Hypothalamus (tissue), 51 donors: ENCODE measurements at regions not wholly inside any gene's neighbourhood (a gene's known extent, or its start where the extent isn't known, plus 50 kb on each side); places are given as distances from the start of the nearest gene placed in this dataset.

ENCODE experiments used
- DNase-seq, 51 donors: peaks; one replicate each; lab custom pipeline; 2025; lab: John Stamatoyannopoulos, UW

DNA sequence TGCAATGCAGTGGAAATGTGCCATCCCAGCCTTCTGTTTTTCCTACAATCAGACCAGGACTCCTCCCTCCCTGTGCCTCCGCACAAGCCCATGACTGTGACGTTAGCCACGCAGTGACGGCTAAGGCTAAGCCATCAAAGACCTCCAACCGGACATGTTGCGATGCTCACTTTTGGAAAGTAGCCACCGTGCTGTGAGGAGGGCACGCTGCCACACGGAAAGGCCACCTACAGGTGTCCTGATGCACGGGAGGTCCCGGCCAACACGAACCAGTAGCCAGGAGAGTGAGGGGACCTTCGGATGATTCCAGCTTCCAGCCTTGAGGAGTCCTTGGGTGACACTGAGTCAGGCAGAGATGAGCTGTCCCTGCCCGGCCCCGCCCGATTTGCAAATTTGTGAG, 53.9 kb downstream of the FOXL1 start:
- no peak for DNase-seq

DNA sequence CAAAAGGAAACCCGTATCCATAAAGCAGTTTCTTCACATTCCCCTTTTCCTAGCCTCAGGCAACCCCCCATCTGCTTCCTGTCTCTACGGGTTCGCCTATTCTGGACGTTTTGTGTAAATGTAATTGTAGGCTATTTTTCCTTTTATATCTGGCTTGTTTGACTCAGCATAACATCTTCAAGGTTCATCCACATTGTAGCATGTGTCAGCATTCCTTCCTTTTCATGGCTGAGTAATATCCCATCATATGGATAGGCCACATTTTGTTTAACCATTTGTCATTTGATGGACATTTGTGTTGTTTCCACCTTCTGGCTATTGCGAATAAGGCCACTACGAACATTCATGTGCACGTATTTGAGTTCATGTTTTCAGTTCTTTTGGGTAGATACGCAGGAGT, 54.6 kb downstream of the FOXL1 start:
- no peak for DNase-seq

DNA sequence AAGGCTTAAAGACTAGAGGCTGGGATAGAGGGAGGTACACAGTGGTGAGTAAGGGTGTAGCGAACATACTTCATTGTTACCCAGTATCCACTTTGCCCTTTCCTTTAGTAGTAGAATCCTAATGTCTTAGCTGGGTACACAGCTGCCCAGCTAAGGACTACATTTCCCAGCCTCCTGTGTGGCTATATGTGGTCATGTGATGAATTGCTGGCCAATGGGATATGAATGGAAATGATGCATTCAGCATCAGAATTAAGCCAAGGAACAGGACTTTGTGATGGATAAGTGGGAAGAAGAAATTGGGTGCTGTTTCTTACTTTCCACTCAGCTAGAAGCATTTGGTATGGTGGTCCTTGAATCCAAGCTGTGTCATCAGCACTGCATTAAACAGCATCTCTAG, 55.9 kb downstream of the FOXL1 start:
- DNase-seq: no peak

DNA sequence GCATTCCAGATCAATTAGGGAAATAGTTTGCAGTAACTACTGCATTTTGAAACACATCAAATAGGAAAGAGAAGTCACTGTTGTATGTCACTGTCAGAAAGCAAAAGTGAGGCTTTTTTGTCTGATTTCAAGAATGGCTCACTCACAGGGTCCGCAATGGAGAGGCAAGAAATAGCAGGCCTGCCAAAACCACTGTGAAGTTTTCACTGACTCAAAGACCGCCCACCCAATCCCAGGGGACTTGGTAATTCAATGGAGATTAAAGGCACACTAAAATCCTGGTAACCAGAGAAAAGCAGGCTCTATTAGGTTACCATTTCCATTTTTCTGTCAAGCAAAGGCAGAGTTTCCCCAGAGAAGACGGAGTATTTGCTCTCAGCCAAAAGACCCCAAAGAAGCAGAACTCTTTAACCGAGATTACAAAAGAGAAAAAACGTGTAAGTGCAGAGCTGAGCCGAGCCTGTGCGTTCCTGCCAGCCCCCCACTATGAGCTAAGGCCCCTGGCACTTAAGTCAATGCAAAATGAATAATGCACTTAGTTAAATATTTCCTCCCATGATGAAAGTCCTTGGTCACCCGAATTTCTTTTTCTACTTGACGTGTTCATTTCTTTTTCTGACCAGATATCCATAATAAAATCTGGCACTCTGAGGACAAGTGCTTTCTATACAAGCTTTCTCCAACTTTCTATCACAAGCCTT, 57.0 kb downstream of the FOXL1 start:
- DNase-seq: no peak

DNA sequence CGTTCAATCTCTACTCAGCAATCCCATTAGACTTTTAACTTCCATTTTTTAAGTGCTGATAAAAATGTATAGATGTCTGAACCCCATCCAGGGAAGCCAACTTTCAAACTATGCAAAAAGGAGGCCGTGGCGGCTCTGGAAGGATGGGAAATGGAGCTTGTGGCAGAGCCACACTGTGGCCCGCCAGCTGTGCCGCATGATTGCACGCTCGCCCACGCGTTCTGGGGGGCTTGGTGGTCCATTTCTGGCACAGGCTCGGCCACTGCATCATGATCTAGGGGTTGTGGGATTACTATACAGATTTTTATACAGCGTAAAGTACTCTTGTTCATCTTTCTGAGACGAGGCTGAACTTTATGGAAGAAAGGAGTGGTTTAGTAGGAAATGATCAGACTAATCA, 57.6 kb downstream of the FOXL1 start:
- no peak for DNase-seq

DNA sequence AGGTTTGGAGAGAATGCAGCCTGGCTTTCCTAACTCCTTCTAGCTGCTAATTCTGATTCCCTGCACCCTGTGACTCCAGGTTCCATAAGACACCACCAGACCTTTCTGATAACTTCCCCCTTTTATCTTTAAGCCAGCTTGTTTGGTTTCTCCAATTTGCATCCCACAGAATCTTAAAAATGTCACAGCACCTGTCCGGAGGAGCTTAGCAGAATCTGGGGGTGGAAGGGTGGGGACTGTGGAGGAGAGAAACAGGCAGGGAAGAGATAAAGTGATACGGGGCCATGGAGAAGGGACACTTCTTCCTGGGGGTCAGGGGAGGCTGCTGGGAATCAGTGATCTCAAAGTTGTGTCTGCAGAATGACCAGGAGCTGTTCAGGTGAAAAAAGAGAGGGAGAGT, 59.4 kb downstream of the FOXL1 start:
- no peak for DNase-seq

DNA sequence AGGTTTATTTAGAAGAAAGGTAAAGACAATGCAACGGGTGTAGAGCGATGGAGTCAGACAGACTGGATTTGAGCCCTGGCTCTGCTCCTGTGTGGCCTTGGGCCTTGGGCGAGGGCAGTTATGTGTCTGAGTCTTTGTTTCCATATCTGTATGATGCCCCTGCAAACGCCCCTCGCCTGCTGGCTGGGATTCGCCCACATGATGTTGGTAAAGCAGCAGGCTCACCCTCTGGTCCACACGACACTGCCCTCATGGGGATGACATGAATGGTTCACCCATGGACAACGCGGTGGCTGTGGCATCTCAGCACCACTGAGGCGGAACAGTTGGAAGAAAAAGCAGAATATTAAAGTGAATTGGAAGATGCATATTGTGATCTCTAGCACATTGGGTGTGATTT, 60.3 kb downstream of the FOXL1 start:
- no peak for DNase-seq

DNA sequence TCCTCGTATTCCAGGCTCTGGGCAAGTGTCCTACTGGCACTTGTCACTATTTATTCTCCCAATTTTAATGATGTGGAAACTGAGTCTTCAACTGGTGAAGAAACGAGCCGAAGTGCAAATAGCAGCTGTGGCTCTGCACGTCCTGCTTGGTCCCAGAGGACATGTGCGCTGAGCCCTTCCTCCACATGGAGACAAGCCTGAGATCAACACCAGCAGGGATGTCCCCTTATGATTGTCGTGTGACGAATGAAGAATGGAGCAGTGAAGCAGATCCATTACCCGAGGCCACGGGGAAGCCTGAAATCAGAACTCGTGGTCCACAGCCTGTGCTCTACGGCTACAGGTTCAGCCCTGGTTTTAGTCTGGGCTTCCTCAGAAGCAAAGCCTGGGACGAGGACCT, 61.0 kb downstream of the FOXL1 start:
- no peak for DNase-seq

DNA sequence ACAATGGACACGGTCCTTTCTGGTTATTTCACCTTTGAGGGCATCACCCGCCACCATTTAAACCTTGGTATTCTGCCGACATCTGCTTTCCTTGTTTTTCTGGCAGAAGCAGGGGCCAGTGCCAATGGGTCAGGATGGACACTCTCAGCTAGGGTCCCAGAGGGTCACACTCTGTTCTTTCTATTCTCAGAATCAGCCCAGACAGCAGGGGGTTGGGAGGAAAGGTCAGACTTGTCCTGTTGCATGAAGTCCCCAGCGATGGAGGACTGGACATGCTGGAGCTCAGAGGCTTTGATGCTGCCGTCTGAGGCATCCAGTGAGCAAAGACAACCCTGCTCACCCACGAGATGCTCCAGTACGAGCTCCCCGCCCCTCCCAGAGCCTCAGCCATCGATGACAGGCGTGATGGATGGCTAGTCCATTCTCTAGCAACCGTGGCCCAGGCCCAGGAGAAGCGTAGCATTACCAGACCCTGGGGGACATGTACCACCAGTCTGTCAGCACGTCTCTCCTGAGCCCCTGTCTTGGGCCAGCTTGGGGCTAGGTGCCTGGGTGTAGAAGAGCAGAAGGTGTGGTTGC, 62.0 kb downstream of the FOXL1 start:
- no peak for DNase-seq

DNA sequence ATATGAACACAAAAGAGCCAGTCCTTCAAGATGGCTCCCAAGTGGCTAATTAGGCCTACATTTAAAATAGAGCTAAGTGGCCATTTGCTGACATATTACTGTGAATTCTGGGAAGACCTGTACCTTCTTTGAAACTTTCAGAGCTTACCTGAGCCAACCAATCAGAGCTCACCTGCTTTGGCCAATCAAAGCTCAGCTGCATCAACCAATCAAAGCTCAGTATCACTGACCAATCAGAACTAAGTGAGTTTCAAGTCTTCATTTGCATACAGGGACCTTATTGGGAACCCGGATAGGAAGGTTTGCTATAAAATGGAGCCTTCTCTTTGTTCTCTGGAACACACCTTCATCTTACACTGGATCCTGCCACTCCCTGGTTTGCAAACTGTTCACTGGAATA, 63.7 kb downstream of the FOXL1 start:
- no peak for DNase-seq

DNA sequence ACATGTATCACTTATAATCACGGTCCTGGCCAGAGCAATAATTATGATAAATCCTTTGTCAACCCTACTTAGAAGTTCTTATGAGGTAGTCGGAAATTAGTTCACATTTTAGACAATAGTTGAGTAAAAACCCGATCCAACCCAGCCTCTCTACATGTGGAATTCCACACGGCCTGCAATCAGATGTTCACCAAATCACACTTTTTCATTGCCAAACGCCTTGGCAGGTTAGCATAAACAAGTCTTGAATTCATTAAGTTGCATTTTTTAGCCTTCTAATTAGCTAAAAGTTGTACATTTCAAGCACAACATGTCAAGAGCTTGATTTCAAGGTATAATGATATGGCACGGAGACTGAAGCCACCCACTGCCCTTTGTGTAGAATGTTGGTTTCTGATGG, 65.3 kb downstream of the FOXL1 start:
- no peak for DNase-seq

DNA sequence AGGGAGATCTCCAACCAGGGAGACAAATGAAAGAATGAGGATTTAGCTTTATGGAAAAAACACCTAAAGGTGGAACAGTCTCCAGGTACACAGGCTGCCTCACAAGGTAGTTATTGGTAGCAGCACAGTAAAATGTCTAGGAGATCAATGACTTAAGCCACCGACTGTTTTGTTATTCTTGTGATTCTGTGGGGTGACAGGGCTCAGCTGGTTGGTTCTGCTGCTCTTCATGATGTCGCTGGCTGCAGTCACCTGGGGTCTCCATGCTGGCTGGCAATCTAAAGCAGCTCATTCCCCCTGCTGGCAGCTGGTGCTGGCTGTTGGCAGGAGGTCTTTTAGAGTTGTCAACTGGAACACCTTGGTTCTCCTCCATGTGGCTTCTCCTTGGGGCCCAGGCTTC, 69.2 kb downstream of the FOXL1 start:
- no peak for DNase-seq

DNA sequence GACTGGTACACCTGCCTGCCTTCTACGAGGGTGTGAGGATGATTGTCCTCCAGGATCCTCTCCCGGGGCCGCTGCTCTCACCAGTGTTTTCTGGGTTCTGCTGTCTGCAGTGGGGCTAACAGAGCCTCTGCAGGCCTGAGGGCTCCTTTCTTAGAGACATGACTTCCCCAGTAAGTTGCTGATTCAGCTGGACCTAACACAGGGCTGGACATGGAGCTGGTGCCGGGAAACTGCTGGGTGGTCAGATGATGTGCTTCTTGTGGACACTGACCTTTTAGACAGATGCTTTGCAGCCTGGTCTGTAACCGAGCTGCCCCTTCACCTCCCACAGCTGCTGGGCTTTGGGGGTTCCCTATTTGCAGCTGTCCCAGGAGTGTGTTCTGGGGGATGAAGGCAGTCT, 71.5 kb downstream of the FOXL1 start:
- no peak for DNase-seq

DNA sequence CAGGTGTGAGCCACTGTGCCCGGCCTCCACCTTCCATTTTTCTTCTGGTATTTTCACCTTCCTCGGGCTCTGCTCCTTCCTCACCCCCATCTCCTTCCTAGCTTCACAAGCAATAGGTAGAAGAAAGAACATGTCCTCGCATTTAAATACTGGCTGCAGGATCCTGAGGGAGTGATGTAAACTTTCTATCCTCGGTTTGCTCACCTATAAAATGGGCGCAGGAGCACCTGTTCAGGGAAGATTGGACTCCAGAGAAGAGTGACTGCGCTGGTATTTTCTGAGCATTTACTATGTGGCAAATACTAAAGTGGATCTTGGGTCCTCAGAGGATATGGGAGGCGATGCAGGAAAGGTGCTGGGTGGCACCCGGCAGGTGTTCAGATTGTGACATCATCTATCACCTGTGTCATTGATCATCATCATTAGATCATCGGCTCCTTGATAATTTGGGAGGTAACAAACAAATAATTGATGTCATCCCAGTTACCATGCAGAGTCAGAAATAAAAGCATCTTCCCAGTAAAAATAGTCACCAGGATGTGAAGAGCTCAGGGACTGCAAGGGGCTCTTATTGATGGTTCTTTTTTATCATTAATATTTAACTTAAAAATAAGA, 72.8 kb downstream of the FOXL1 start:
- DNase-seq: no peak

DNA sequence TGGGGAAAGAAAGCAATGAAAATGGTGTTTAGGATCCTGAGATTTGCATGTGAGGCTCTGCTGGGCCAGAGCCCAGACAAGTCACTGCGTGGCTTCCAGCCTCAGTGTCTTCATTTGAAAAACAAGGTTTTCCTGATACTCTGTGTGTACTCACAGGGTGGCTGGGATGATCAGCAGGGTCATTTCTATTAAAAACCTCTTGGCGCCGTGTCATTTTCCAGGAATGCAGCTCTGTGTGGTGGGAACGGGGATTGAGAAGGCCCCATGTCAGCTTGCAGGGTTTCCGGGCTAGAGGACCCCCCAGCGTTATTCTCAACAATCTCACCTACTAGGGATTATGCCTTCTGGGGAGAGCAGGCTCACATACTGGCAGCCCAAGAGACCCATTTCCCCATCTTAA, 73.5 kb downstream of the FOXL1 start:
- DNase-seq: no peak

DNA sequence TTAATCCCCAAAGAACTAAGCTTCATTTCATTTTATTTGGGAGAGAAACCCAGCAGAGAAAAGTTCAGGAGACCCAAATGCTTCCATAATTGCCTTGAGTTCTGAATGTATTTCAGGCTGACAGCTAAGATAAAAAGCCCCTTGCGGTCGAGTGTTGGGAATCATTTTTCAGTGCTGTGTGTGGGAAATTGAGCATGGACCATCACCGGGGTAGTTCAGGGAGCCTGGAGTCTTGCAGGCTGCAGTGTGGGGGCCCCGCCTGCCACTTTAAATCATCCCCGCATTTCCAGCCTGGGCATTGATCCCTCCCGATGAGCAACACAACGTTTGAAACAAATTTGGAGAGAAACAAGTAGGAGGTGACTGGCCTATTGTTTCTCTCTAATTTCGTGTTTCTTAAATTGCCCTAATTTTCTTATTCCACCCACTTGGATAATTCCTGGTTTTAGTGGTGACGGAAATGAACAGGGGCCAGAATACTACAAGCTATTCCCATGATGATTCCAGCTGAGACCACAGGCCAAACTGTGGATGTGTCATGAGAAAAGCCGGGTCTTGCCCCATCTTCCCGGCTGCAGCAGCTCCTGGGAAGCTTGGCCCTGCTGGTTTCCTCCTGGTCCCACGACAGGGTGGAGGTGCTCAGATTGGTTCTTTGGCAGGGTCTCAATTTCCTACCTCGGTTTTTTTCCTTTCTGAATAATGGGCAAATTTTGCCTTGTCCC, 75.1 kb downstream of the FOXL1 start:
- DNase-seq: no peak

DNA sequence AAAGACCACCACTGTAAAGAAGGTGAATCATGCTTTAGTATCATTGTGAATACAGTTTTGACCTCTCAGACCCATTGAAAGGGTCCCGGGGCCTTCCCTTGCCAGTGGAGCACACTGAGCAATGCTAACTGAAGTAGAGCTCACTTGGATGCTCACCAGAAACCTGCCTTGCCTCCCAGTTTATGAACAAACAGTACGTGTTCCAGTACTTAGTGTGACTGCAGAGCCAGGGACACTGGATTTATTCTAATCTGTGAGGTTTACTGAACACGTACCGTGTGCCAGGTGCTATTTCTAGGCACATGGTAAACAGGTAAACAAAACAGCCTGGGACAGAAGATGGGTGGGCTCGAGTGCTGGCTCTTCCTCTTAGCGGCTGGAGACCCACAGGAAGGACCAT, 79.6 kb downstream of the FOXL1 start:
- no peak for DNase-seq

DNA sequence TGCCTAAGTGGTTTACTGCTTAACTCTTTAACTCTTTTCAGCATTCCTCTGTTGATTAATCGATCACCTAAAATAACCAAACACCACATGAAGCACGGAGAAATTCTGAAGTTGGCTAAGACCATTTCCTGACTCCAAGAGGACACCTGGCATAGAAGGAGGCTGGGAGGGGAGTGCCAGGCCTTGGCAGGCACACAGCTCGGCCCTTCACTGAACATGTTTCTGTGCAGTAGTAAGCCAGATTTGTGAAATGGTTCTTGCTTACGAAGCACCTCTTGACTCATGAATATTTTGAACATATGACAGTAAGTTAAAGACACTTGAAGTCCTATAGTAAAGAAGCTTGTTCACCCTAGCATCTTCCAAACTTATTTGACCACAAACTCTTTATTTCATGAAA, 82.3 kb downstream of the FOXL1 start:
- no peak for DNase-seq

DNA sequence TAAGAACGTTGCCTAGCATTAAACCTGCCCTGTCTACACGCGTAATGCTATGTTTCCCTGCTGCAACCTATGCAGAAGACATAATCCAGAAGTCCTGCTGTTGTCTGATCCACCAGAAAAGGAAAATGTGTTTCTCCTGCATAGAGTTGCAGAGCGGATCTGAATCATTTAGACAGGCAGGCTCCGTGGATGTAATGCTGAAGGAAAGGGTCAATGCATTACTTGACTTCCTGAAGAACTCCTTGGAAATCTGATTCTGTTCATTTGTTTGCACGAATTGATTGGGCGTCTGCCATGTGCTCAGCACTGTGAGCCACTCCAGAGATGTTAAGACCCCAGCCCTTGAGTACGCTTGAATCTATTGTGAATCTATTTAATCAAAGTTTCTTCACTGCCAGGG, 83.4 kb downstream of the FOXL1 start:
- no peak for DNase-seq

DNA sequence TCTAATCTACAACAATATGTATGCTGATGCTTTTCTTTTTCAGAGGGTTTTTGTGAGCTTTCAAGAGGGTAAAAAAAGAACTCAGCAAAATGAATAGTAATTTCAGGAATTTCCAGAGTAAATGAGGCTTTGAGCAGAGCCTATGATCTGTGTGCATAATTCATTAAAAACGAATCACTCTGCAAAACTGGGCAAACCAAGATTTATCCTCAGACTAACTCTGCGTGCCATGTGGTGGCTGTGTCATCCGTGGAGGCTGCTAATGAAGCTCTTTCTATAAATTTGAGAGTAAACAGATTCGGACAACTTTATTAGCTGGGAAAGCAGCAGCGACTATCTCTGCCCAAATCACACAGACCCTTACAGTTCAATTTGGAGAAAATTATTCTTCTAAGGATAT, 83.8 kb downstream of the FOXL1 start:
- DNase-seq: no peak

DNA sequence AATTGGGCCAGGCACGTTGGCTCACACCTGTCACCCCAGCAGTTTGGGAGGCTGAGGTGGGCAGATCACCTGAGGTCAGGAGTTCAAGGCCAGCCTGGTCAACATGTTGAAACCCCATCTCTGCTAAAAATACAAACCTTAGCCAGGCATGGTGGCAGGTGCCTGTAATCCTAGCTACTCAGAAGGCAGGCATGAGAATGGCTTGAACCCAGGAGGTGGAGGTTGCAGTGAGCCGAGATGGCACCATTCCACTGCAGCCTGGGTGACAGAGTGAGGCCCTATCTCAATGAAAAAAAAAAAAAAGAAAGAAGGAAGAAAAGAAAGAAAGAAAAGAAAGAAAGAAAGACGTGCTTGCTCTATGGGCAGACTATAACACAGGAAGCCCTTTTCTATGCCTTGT, 84.4 kb downstream of the FOXL1 start:
- DNase-seq: no peak
